Endothelial cell of umbilical vein (primary cell): ENCODE measurements at regions not wholly inside any gene's neighbourhood (a gene's known extent, or its start where the extent isn't known, plus 50 kb on each side); places are given as distances from the start of the nearest gene placed in this dataset.

Experiments
- CTCF ChIP-seq, 2 donors: IDR thresholded peaks; 1 replicate in 1 of 2; 2 replicates in 1 of 2; pipeline ENCODE4 v1.5.1; 2011; ENCODE audit warnings: low read length in 2 of 2, mild to moderate bottlenecking in 2 of 2, moderate library complexity in 2 of 2, control low read depth in 1 of 2, inconsistent platforms in 1 of 2, low read depth in 1 of 2; ENCODE audit not compliant: insufficient read depth in 1 of 2; ENCODE audit errors: extremely low read depth in 1 of 2
- EZH2 ChIP-seq: IDR thresholded peaks from 2 replicates; pipeline ENCODE4 v1.6.1; 2012; ENCODE audit warnings: borderline replicate concordance, low read depth, mild to moderate bottlenecking, moderate library complexity, low read length, inconsistent platforms; ENCODE audit not compliant: severe bottlenecking
- FOS ChIP-seq: IDR thresholded peaks from 2 replicates; pipeline ENCODE4 v1.6.1; 2011; ENCODE audit warnings: mild to moderate bottlenecking, low read length, moderate library complexity, borderline replicate concordance; ENCODE audit not compliant: insufficient read depth
- GATA2 ChIP-seq: IDR thresholded peaks from 2 replicates; pipeline ENCODE4 v1.7.0; 2011; ENCODE audit warnings: low read depth, mild to moderate bottlenecking, moderate library complexity, mixed read lengths, low read length; ENCODE audit not compliant: insufficient read length, insufficient read depth
- JUN ChIP-seq: IDR thresholded peaks from 2 replicates; pipeline ENCODE4 v1.6.1; 2011; ENCODE audit warnings: borderline replicate concordance, low read depth; ENCODE audit not compliant: insufficient read length, insufficient read depth
- MAX ChIP-seq: IDR thresholded peaks from 2 replicates; pipeline ENCODE4 v1.6.1; 2011; ENCODE audit not compliant: insufficient read depth, insufficient read length
- MYC ChIP-seq: IDR thresholded peaks from one replicate; pipeline ENCODE4 v1.6.1; 2011; ENCODE audit warnings: mild to moderate bottlenecking, low read depth, low read length
- POLR2A ChIP-seq: IDR thresholded peaks from 2 replicates; pipeline ENCODE4 v1.6.1; 2012; ENCODE audit warnings: low read depth, mild to moderate bottlenecking, control low read depth, low read length
- POLR2AphosphoS5 ChIP-seq: IDR thresholded peaks from 2 replicates; pipeline ENCODE4 v1.6.1; 2012; ENCODE audit warnings: low read depth, mild to moderate bottlenecking, control low read depth, low read length, moderate library complexity; ENCODE audit not compliant: insufficient read depth

- TF ChIP-seq CTCF (IDR thresholded peaks at IDR 0.05; ENCODE audit: extremely low read depth in 1 of 2, insufficient read depth in 1 of 2, low read depth in 1 of 2, low read length in 2 of 2): no peak
- no peak for TF ChIP-seq MAX
- TF ChIP-seq GATA2: no peak
- TF ChIP-seq POLR2A: no peak
- TF ChIP-seq EZH2: no peak
- TF ChIP-seq FOS: no peak
- no peak for TF ChIP-seq JUN
- no peak for TF ChIP-seq POLR2AphosphoS5
- TF ChIP-seq MYC: no peak
Observed at GRCh38 chr2:146238254-146238966, 1606.4 kb upstream of the ACVR2A start.
